SJSA1 (cell line): ENCODE measurements at regions not wholly inside any gene's neighbourhood (a gene's known extent, or its start where the extent isn't known, plus 50 kb on each side); places are given as distances from the start of the nearest gene placed in this dataset.
"Not testable (repeated sequence)": the region's sequence is repeated elsewhere in the genome, so short reads cannot be mapped to it uniquely, and the experiment has no call there.

Experiments used
- DNase-seq, 2 experiments: peaks; one replicate each; pipeline ENCODE4 v3.0.0-alpha.2; 2015 to 2020; ENCODE audit warnings: low spot score in 2 of 2, low read depth in 1 of 2
- H3K27ac ChIP-seq: fragments of 250-450 bp; sonication (Bioruptor Pico); 2 replicates; pipeline ENCODE4 v1.5.1; 2020; ENCODE audit warnings: mild to moderate bottlenecking, moderate library complexity
- H3K27me3 ChIP-seq: fragments of 250-450 bp; sonication (Bioruptor Pico); replicated peaks from 2 replicates; pipeline ENCODE4 v1.5.1; 2020; ENCODE audit warnings: mild to moderate bottlenecking, moderate library complexity
- H3K36me3 ChIP-seq: fragments of 250-450 bp; sonication (Bioruptor Pico); 2 replicates; pipeline ENCODE4 v1.5.1; 2020; ENCODE audit warnings: mild to moderate bottlenecking
- H3K4me1 ChIP-seq: fragments of 250-450 bp; sonication (Bioruptor Pico); replicated peaks from 2 replicates; pipeline ENCODE4 v1.6.1; 2021; ENCODE audit warnings: mild to moderate bottlenecking
- H3K4me3 ChIP-seq: fragments of 250-450 bp; sonication (Bioruptor Pico); 2 replicates; pipeline ENCODE4 v1.5.1; 2020; ENCODE audit warnings: mild to moderate bottlenecking
- H3K9me3 ChIP-seq: fragments of 250-450 bp; sonication (Bioruptor Pico); replicated peaks from 2 replicates; pipeline ENCODE4 v1.5.1; 2020; ENCODE audit warnings: mild to moderate bottlenecking

DNA sequence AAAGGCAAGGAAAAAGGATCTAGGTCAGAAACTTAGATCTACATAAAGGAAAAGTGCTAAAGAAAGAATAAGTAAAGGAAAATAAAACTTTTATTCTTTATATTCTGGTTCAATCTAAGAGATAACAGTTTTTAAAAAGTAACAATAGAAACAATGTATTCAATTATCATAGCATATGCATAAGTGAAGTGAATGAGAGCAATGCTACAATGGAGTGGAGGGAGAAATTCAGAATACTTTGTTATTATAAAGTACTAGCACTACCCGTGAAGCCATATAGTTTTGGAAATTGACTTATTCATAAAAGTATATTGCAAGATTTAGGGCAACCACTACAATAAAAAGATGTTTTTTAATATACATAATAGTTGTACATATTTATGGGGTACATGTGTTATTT is 586.0 kb upstream of the MDGA2 start:
- DNase-seq = no peak
- Histone ChIP-seq H3K27ac (no peak overlapping the region), H3K27me3 (no peaks in the 10 kb centered on the region), H3K4me3 (no peak overlapping the region), H3K36me3 (no peaks in the 10 kb centered on the region), H3K9me3 (no peaks in the 10 kb centered on the region), H3K4me1 (no peaks in the 10 kb centered on the region)

DNA sequence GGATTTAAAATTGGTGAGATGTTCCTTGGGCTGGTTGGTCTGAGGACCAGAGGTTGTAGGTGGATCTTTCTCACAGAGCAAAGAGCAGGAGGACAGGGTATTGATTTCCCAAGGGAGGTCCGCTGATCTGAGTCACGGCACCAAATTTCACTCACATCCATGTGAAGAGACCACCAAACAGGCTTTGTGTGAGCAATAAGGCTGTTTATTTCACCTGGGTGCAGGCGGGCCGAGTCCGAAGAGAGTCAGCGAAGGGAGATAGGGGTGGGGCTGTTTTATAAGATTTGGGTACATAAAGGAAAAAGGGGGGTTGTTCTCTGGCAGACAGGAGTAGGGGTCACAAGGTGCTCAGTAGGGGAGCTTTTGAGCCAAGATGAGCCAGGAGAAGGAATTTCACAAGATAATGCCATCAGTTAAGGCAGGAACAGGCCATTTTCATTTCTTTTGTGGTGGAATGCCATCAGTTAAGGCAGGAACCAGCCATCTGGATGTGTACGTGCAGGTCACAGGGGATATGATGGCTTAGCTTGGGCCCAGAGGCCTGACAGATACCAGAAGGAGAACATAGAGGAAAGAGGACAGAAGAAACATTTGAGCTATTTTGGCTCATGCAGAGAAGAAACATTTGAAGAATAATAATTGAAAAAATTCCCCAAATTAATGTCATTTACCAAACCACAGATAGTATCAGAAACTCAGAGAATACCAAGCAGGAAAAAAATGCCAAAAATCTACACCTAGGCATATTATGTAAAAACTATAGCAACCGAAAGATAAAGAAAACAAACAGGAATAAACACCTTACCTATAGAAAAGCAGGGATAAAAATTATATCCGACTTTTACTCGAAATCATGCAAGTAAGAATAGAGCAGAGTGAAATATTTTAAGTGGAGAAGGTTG is 585.2 kb upstream of the MDGA2 start:
- not testable (repeated sequence) for H3K27ac ChIP-seq, DNase-seq, H3K9me3 ChIP-seq, H3K36me3 ChIP-seq, H3K27me3 ChIP-seq, H3K4me3 ChIP-seq, H3K4me1 ChIP-seq

DNA sequence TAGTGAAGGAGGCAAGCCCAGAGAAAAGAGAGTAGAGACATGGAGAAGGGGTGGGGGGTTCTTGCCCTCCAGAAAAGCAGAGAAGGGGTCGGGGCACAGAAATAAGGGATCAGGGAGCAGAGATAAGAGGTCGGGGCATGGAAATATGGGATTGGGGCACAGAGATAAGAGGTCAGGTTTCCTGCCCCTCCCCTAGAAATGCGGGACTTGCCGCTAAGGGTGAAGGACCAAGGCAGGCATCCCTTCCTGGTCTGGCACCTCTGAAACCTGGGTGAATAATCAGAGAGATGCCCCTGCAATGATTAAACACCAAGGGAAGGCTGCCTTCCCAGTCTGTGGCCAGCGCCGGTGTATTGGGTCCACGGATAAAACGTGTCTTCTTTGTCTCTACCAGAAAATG is 584.5 kb upstream of the MDGA2 start:
- H3K27me3 ChIP-seq, H3K4me1 ChIP-seq, DNase-seq: not testable (repeated sequence)

DNA sequence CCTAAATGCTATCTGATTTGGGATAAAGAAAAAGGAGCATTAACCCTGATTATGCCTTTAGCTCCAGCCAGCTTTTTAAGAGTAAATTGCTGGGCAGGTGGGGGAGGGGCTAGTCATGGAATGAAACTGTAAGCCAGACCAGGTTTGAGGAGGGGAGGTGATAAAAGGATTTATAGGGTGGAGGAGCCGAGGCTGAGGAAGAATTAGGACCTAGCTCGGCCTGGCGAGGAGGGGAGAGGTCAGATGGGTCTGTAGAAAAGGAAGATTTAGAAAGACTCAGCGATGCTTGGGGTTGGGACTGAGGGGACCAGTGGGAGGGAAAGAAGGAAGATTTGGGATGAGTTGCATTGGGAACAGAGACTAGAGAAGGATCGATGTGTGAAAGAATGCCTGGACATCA is 583.8 kb upstream of the MDGA2 start:
- H3K27me3 ChIP-seq = not testable (repeated sequence)

More for the DNA sequence above, 584.5 kb upstream of the MDGA2 start:
- H3K4me3 ChIP-seq, H3K27ac ChIP-seq, H3K9me3 ChIP-seq, H3K36me3 ChIP-seq: not testable (repeated sequence)

DNA sequence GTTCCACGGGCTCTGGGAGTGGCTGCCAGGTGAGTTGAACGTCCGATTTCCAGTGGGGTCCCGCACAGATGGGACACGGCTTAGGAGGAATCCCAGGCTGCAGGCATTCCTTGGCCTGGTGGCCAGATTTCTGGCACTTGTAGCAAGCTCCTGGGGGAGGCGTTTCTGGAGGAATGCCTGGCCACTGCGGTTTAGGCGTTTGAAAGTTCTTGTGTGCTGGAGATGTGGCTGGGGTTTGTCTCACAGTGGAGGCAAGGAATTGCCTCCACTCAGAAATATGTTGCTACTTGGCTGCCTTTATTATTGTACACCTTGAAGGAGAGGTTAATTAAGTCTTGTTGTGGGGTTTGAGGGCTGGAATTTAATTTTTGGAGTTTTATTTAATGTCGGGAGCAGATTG is 583.3 kb upstream of the MDGA2 start:
- H3K4me1 ChIP-seq, H3K27ac ChIP-seq, DNase-seq, H3K27me3 ChIP-seq, H3K4me3 ChIP-seq, H3K9me3 ChIP-seq, H3K36me3 ChIP-seq: not testable (repeated sequence)

More for the DNA sequence above, 583.8 kb upstream of the MDGA2 start:
- not testable (repeated sequence) for H3K36me3 ChIP-seq, H3K4me3 ChIP-seq, H3K27ac ChIP-seq, H3K4me1 ChIP-seq, DNase-seq, H3K9me3 ChIP-seq

DNA sequence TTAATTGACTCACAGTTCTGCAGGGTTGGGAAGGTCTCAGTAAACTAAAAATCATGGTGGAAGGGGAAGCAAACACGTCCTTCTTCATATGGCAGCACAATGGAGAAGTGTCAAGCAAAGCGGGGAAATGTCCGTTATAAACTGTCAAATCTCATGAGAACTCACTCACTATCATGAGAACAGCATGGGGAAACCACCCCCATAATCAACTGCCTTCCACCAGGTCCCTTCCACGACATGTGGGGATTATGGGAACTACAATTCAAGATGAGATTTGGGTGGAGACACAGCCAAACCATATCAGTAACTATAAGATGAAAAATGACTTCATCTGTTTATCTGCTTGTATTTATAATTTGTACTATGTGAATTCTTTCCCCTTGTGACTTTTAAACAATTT is 577.6 kb upstream of the MDGA2 start:
- H3K27ac ChIP-seq = no peak overlapping the region

DNA sequence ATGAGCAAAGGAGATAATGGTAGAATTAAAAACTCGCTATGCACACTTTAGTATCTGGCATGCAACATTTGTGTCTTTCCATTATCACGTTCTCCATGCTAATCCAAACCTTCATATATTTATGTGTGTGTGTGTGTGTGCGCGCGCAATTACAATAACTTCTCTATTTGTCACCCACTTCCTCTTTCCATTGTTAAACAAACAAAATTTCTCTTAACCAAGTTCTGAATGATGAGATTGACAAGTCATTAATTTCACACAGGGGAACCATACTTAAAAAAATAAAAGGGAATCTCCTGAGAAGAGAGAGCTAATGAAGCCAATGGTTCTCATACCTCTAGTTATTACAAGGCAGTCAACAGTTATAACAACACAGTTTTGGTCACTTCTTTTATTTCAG is 575.9 kb upstream of the MDGA2 start:
- Histone ChIP-seq H3K4me3 (no peak overlapping the region), H3K36me3 (no peaks in the 10 kb centered on the region)

More for the DNA sequence above, 577.6 kb upstream of the MDGA2 start:
- Histone ChIP-seq H3K9me3 (no peaks in the 10 kb centered on the region; the same call in 1 of the 2 replicates), H3K27me3 (no peaks in the 10 kb centered on the region), H3K36me3 (no peaks in the 10 kb centered on the region), H3K4me1 (no peaks in the 10 kb centered on the region), H3K4me3 (no peak overlapping the region)
- DNase-seq = no peak

DNA sequence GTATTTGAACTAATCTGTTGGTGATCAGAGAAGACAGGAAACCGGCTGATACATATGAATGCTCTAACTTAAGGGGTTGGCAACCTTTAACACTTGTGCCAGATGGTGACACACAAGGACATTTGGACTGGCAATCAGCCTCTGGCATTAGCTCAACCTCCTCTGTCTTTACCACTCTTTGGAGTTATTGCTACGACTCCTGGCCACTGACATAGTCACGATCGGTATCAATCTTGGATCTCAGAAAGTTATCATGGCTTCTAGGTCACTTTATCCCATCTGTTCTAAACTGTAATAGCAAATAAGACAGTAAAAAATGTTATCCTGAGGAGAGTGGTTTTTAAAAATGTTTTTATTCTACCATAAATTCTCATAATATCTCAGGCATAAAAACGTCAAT is 575.2 kb upstream of the MDGA2 start:
- Histone ChIP-seq H3K36me3 (no peaks in the 10 kb centered on the region), H3K27me3 (no peaks in the 10 kb centered on the region), H3K4me1 (no peaks in the 10 kb centered on the region), H3K4me3 (no peak overlapping the region), H3K27ac (no peak overlapping the region), H3K9me3 (no peaks in the 10 kb centered on the region; the same call in 1 of the 2 replicates)
- DNase-seq = no peak

More for the DNA sequence above, 575.9 kb upstream of the MDGA2 start:
- no peak overlapping the region for H3K27ac ChIP-seq
- no peaks in the 10 kb centered on the region for H3K27me3 ChIP-seq
- no peak for DNase-seq
- H3K4me1 ChIP-seq = no peaks in the 10 kb centered on the region
- no peaks in the 10 kb centered on the region; the same call in 1 of the 2 replicates for H3K9me3 ChIP-seq

DNA sequence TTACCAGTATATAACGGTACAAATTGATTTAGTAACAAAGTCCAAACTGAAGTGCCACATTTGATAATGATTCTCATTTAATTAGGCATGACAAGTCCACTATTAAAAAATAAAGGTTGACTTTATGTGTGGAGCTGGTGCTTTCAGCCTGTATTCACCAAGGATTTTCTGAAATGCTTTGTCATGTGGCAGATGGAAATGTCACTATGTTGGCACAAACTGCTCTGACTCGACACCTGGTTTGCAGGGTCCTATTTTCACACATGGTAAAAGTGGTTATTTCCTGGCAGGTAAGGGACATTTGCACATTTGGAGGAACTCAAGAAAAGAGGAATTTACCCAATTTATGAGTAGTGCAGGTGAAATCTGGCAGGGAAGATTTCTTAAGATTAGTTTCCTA is 572.6 kb upstream of the MDGA2 start:
- DNase-seq = no peak
- Histone ChIP-seq H3K4me3 (no peak overlapping the region), H3K27ac (no peak overlapping the region), H3K9me3 (no peaks in the 10 kb centered on the region; the same call in 1 of the 2 replicates), H3K36me3 (no peaks in the 10 kb centered on the region), H3K4me1 (no peaks in the 10 kb centered on the region), H3K27me3 (no peaks in the 10 kb centered on the region)

DNA sequence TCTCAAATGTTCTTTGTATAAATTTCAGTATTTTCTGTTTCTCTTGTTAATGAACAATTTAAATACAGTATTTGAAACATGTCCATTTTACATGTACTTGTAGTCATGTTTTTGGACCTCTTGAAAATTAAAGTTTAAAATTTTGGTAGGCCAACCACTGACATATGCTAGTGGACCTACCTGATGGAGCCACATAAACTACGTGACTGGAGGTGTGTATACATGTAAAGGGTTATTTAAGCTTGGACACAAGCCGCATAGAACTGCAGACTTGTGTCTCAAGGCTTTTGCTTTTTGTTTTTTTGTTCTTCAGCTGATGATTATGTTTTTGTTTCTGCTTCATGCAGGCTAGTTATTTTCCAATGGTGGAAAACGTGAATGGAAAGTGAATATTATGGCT is 568.5 kb upstream of the MDGA2 start:
- no peaks in the 10 kb centered on the region for H3K36me3 ChIP-seq
- H3K4me1 ChIP-seq = no peaks in the 10 kb centered on the region
- no peak overlapping the region for H3K27ac ChIP-seq
- H3K4me3 ChIP-seq = no peak overlapping the region
- H3K27me3 ChIP-seq = no peaks in the 10 kb centered on the region
- H3K9me3 ChIP-seq = no peaks in the 10 kb centered on the region
- DNase-seq = no peak

DNA sequence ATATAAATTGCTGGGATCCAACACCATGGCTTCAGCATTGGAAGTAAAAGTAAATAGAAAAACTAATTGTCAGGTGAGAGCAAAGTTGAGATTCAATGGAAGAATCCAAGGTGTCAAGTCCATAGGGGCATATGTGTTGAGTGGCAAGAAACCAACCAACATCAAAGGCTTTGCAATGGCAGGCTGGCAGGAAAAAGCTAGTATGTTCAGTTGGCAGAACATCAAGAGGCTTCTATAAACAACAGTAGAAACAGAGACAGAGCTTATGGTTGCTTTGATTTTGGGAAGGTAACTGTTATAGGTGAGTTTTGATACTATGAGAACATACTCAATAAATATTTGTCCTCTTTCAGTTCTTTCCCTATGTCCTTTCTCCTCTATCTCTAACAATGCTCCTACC is 553.7 kb upstream of the MDGA2 start:
- Histone ChIP-seq H3K4me1 (no peaks in the 10 kb centered on the region), H3K9me3 (no peaks in the 10 kb centered on the region), H3K27me3 (no peaks in the 10 kb centered on the region), H3K36me3 (no peaks in the 10 kb centered on the region), H3K4me3 (no peak overlapping the region), H3K27ac (no peak overlapping the region)
- no peak for DNase-seq

DNA sequence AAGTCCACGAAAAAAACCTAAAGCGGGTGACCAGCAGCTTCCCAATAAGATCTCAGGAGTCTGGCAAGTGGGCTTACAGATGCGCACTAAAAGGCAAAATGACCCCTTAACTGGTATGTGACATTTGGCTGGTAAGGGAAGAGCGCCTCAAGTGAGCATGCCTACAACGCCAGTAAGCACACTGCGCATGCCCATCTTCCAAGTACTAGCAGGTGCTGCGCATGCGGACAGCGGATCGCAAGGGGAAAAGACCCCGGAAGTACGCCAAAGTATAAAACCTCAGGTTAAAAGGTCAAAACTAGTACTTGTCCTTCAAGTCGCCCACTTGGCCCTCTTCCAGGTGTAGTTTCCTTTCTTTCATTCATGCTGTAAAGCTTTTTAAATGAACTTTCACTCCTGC is 518.5 kb upstream of the MDGA2 start:
- Histone ChIP-seq H3K9me3 (no peaks in the 10 kb centered on the region), H3K4me3 (no peak overlapping the region), H3K36me3 (no peaks in the 10 kb centered on the region), H3K4me1 (no peaks in the 10 kb centered on the region), H3K27ac (no peak overlapping the region), H3K27me3 (no peaks in the 10 kb centered on the region)
- no peak for DNase-seq

DNA sequence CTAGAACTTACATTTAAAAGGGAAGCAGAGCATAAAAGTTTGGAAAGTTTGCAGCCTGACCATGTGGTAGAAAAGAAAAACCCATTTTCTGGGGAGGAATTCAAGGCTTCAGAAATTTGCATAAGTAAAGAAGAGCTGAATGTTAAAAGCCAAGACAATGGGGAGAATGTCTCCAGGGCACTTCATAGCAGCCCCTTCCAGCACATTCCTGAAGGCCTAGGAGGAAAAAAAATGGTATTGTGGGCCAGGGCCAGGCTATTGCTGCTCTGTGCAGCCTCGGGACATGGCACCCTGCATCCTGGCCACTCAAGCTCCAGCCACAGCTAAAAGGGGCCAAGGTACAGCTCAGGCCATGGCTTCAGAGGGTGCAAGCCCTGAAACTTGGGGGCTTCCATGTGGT is 474.2 kb upstream of the MDGA2 start:
- H3K4me1 ChIP-seq, H3K27ac ChIP-seq, H3K4me3 ChIP-seq, DNase-seq, H3K36me3 ChIP-seq, H3K27me3 ChIP-seq, H3K9me3 ChIP-seq: not testable (repeated sequence)

DNA sequence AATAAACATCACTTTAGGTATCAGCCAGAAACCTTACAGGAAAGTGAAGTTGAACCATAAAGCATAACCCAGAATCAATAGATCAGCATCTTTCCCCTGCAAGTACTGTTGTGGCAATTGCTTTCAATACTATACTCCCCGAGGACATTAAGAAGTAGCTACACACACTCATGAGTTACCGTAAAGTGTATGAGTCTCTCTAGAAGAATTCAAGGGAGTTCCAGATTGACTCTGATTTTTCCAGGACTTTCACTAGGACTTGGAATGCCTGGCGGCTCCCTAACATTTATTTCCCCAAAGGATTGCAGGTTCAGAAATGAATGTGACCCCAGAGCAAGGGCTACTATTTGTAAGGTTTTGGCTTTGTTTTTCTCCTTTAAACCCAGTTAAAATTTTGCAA is 465.4 kb upstream of the MDGA2 start:
- no peak for DNase-seq
- H3K4me1 ChIP-seq = no peaks in the 10 kb centered on the region
- no peaks in the 10 kb centered on the region for H3K9me3 ChIP-seq
- H3K27me3 ChIP-seq = no peaks in the 10 kb centered on the region
- no peaks in the 10 kb centered on the region for H3K36me3 ChIP-seq
- H3K4me3 ChIP-seq = no peak overlapping the region
- H3K27ac ChIP-seq = no peak overlapping the region

DNA sequence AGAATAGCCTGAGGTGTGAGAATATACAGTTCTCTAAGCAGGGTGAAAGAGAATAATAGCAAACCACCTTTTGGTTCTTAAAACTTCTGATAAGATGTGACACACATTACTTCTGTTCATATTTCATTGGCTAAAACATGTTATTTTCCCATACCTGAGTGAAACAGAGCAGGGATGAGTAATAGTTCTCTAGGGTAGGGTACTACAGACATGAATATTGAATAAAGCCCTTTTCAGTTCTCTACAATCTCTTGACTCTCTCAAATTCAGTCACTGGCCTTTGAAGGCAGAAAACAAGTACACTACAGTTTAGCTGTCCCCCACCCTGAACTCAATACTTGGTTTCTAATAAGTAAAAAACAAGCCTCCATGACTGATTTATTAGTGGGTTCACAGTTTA is 454.1 kb upstream of the MDGA2 start:
- Histone ChIP-seq H3K4me1 (no peaks in the 10 kb centered on the region), H3K4me3 (no peak overlapping the region), H3K36me3 (no peaks in the 10 kb centered on the region), H3K27ac (no peak overlapping the region), H3K27me3 (no peaks in the 10 kb centered on the region), H3K9me3 (no peaks in the 10 kb centered on the region)
- DNase-seq = no peak
